NOMO-1 (cell line): ENCODE measurements at regions not wholly inside any gene's neighbourhood (a gene's known extent, or its start where the extent isn't known, plus 50 kb on each side); places are given as distances from the start of the nearest gene placed in this dataset.
"Not testable (repeated sequence)": the region's sequence is repeated elsewhere in the genome, so short reads cannot be mapped to it uniquely, and the experiment has no call there.

ENCODE experiments used
- DNase-seq, 2 experiments: peaks; one replicate each; lab custom pipeline; 2025; ENCODE audit not compliant: unreplicated experiment in 2 of 2; lab: John Stamatoyannopoulos, UW

GRCh38 chr1:103469801-103470200 lies 55.7 kb upstream of the RNPC3 start:
- no peak for DNase-seq

GRCh38 chr1:103467100-103467499 lies 58.4 kb upstream of the RNPC3 start:
- no peak for DNase-seq

GRCh38 chr1:103461161-103462105 lies 64.1 kb upstream of the RNPC3 start:
- DNase-seq, result peak in 1 of 2 experiments; percentile 39

GRCh38 chr1:103460511-103460910 lies 65.0 kb upstream of the RNPC3 start:
- DNase-seq, result no peak

GRCh38 chr1:103459346-103459745 lies 66.2 kb upstream of the RNPC3 start:
- DNase-seq, result no peak

GRCh38 chr1:103457886-103458455 lies 67.5 kb upstream of the RNPC3 start:
- DNase-seq, result no peak

- DNase-seq, result no peak
Observed at GRCh38 chr1:103448560-103448959, 76.9 kb upstream of the RNPC3 start.

- DNase-seq, result no peak
Observed at GRCh38 chr1:103447471-103447870, 78.0 kb upstream of the RNPC3 start.

- no peak for DNase-seq
Observed at GRCh38 chr1:103441342-103441741, 84.2 kb upstream of the RNPC3 start.

GRCh38 chr1:103436568-103437100 lies 88.9 kb upstream of the RNPC3 start:
- not testable (repeated sequence) for DNase-seq

GRCh38 chr1:103435443-103435842 lies 90.1 kb upstream of the RNPC3 start:
- DNase-seq, result no peak

GRCh38 chr1:103424650-103425049 lies 100.8 kb upstream of the RNPC3 start:
- DNase-seq, result no peak

GRCh38 chr1:103416681-103417286 lies 108.7 kb upstream of the RNPC3 start:
- no peak for DNase-seq

GRCh38 chr1:103387898-103388297 lies 137.6 kb upstream of the RNPC3 start:
- DNase-seq, result no peak

GRCh38 chr1:103373991-103374390 lies 151.5 kb upstream of the RNPC3 start:
- DNase-seq, result no peak

GRCh38 chr1:103372866-103373265 lies 152.6 kb upstream of the RNPC3 start:
- DNase-seq, result no peak

GRCh38 chr1:103371234-103371633 lies 154.3 kb upstream of the RNPC3 start:
- DNase-seq, result no peak

GRCh38 chr1:103367186-103367585 lies 158.3 kb upstream of the RNPC3 start:
- no peak for DNase-seq

GRCh38 chr1:103365860-103366569 lies 159.5 kb upstream of the RNPC3 start:
- DNase-seq, result peak; percentile 5 to 33

GRCh38 chr1:103363008-103363365 lies 162.5 kb upstream of the RNPC3 start:
- DNase-seq, result peak; percentile 2 to 21
